ENCODE measurements at regions not wholly inside any gene's neighbourhood (a gene's known extent, or its start where the extent isn't known, plus 50 kb on each side); places are given as distances from the start of the nearest gene placed in this dataset.

DNA sequence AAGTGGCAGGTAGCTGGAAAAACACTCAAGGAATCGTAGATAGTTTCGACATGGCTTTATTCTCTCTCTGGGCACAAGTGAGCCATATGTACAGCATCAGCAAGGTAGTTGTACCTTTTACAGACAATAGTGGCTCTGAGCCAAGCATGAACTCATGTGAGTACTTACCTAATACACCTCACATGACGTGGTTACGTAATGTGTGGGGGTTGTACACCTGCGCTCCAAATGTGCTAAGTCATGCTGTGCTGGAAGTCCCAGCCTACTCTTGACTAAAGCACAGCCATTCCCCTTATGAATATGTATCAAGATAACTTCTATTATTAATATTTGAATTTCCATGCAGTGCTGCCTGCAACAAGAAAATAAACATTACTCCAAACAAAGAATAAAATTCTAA, 78.8 kb upstream of the HMGN3 start:
- TF ChIP-seq, protein P1, sequence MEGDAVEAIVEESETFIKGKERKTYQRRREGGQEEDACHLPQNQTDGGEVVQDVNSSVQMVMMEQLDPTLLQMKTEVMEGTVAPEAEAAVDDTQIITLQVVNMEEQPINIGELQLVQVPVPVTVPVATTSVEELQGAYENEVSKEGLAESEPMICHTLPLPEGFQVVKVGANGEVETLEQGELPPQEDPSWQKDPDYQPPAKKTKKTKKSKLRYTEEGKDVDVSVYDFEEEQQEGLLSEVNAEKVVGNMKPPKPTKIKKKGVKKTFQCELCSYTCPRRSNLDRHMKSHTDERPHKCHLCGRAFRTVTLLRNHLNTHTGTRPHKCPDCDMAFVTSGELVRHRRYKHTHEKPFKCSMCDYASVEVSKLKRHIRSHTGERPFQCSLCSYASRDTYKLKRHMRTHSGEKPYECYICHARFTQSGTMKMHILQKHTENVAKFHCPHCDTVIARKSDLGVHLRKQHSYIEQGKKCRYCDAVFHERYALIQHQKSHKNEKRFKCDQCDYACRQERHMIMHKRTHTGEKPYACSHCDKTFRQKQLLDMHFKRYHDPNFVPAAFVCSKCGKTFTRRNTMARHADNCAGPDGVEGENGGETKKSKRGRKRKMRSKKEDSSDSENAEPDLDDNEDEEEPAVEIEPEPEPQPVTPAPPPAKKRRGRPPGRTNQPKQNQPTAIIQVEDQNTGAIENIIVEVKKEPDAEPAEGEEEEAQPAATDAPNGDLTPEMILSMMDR (IDR thresholded peaks at IDR 0.05 in 2 of 3, conservative IDR thresholded peaks at IDR 0.05 in 1 of 3; ENCODE audit: insufficient read depth in 2 of 3, low read depth in 1 of 3, low read length in 3 of 3), result no peak
- TF ChIP-seq SIN3A (IDR thresholded peaks at IDR 0.05; ENCODE audit: borderline replicate concordance in 2 of 2, control insufficient read depth in 1 of 2, low read depth in 2 of 2, low read length in 2 of 2) (no peak), GTF2F1 (IDR thresholded peaks at IDR 0.05; ENCODE audit: low read depth, low read length) (no peak), ZC3H4 (CRISPR knock-in tag; IDR thresholded peaks at IDR 0.05; ENCODE audit: borderline replicate concordance) (no peak), SAFB (IDR thresholded peaks at IDR 0.05; ENCODE audit: borderline replicate concordance, low read depth, low read length) (no peak), CBX2 (IDR thresholded peaks at IDR 0.05; ENCODE audit: insufficient read depth, low read length, poor library complexity, severe bottlenecking) (no peak), TBL1XR1 (IDR thresholded peaks at IDR 0.05; ENCODE audit: low read length in 2 of 2) (no peak), TRIM24 (IDR thresholded peaks at IDR 0.05) (peak; percentile 34 to 54; a peak in 1 of 4 replicates)

All from K562 (cell line).